PFSK-1 (cell line): ENCODE measurements at regions not wholly inside any gene's neighbourhood (a gene's known extent, or its start where the extent isn't known, plus 50 kb on each side); places are given as distances from the start of the nearest gene placed in this dataset.

Experiments used
- FOXP2 ChIP-seq: optimal IDR thresholded peaks from 2 replicates; pipeline ENCODE3; 2011; ENCODE audit warnings: borderline replicate concordance, control low read depth, inconsistent platforms; ENCODE audit not compliant: insufficient read depth; ENCODE audit errors: extremely low read length, extremely low read depth
- POLR2AphosphoS5 ChIP-seq: IDR thresholded peaks from 2 replicates; pipeline ENCODE4 v1.6.1; 2012; ENCODE audit warnings: low read depth, mild to moderate bottlenecking, control low read depth, low read length, moderate library complexity
- REST ChIP-seq, 2 experiments: IDR thresholded peaks; 2 replicates each; pipeline versions ENCODE4 v1.6.1 to v1.8.0; 2011 to 2012; ENCODE audit warnings: low read depth in 2 of 2, low read length in 2 of 2, control low read depth in 1 of 2, inconsistent platforms in 1 of 2, mild to moderate bottlenecking in 1 of 2, moderate library complexity in 1 of 2; ENCODE audit not compliant: insufficient read depth in 1 of 2
- SIN3A ChIP-seq: IDR thresholded peaks from 2 replicates; pipeline ENCODE4 v1.6.1; 2012; ENCODE audit warnings: mild to moderate bottlenecking, low read length, moderate library complexity, borderline replicate concordance; ENCODE audit not compliant: insufficient read depth
- TAF1 ChIP-seq: IDR thresholded peaks from 2 replicates; pipeline ENCODE4 v1.6.1; 2012; ENCODE audit warnings: low read length, control low read depth, borderline replicate concordance; ENCODE audit not compliant: insufficient read depth

GRCh38 chr1:98304888-98305287 is 356.6 kb upstream of the SNX7 start:
- TF ChIP-seq TAF1 = no peak
- no peak for TF ChIP-seq POLR2AphosphoS5
- no peak for TF ChIP-seq SIN3A
- no peak for TF ChIP-seq REST (IDR thresholded peaks at IDR 0.05; ENCODE audit: insufficient read depth in 1 of 2, low read depth in 2 of 2, low read length in 2 of 2)
- no peak for TF ChIP-seq FOXP2

GRCh38 chr1:98299861-98300260 is 361.7 kb upstream of the SNX7 start:
- TF ChIP-seq FOXP2 = no peak

- no peak for TF ChIP-seq TAF1
- no peak for TF ChIP-seq FOXP2
- TF ChIP-seq POLR2AphosphoS5 = no peak
- TF ChIP-seq SIN3A = no peak
- TF ChIP-seq REST (IDR thresholded peaks at IDR 0.05; ENCODE audit: insufficient read depth in 1 of 2, low read depth in 2 of 2, low read length in 2 of 2) = no peak
Measured at GRCh38 chr1:98299313-98299712, 362.2 kb upstream of the SNX7 start.

DNA sequence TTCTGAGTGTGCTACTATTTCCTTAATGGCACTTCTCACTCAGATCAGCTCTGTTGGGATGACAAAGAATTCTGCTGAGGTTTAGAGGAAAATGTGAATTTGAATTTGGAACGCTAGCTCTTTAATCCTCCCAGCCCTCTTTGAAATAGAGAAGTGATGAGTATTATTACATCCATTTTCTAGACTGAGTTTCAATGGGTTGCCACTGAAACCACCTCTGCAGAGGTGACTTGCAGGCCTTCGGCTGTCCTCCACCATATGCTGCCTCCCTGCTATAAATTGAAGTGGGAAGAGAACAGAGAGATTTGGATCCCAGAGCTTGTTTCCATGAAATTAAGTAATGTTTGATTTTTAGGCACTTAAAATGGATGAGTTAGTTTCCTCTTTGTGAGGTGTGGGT is 363.2 kb upstream of the SNX7 start:
- TF ChIP-seq TAF1 (no peak), REST (IDR thresholded peaks at IDR 0.05; ENCODE audit: insufficient read depth in 1 of 2, low read depth in 2 of 2, low read length in 2 of 2) (no peak)

GRCh38 chr1:98296681-98297080 is 364.8 kb upstream of the SNX7 start:
- TF ChIP-seq REST (IDR thresholded peaks at IDR 0.05; ENCODE audit: insufficient read depth in 1 of 2, low read depth in 2 of 2, low read length in 2 of 2) (no peak), POLR2AphosphoS5 (no peak), TAF1 (no peak), SIN3A (no peak), FOXP2 (no peak)

DNA sequence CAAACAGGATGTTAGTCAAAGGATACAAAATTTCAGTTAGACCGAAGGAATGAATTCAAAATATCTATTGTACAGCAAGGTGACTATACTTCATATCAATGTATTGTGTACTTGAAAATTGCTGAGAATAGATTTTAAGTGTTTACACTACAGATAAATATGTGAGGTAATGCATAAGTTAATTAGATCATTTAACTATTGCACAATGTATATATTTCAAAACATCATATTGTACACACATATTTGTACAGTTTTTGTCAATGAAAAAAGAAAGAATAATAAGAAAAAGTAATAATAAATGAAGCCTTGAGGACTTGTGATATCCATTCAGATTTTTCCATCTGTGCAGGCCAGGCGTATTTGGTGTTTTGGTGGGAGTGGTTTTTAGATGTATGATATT is 367.4 kb upstream of the SNX7 start:
- no peak for TF ChIP-seq REST (IDR thresholded peaks at IDR 0.05; ENCODE audit: insufficient read depth in 1 of 2, low read depth in 2 of 2, low read length in 2 of 2)
- TF ChIP-seq POLR2AphosphoS5 = no peak
- TF ChIP-seq SIN3A = no peak
- TF ChIP-seq TAF1 = no peak
- TF ChIP-seq FOXP2 = no peak
